Anterior cingulate cortex (tissue), 58 donors: ENCODE measurements at regions not wholly inside any gene's neighbourhood (a gene's known extent, or its start where the extent isn't known, plus 50 kb on each side); places are given as distances from the start of the nearest gene placed in this dataset.
"Not testable (repeated sequence)": the region's sequence is repeated elsewhere in the genome, so short reads cannot be mapped to it uniquely, and the experiment has no call there.

ENCODE experiments used
- DNase-seq, 58 donors: peaks; one replicate each; lab custom pipeline; 2025; lab: John Stamatoyannopoulos, UW

GRCh38 chr15:30688684-30689083 lies 62.8 kb downstream of the ARHGAP11B start:
- not testable (repeated sequence) for DNase-seq

GRCh38 chr15:30690153-30690552 lies 64.2 kb downstream of the ARHGAP11B start:
- DNase-seq = not testable (repeated sequence)

GRCh38 chr15:30695811-30696210 lies 69.9 kb downstream of the ARHGAP11B start:
- DNase-seq = not testable (repeated sequence)

- not testable (repeated sequence) for DNase-seq
Observed at GRCh38 chr15:30696439-30697314, 70.7 kb downstream of the ARHGAP11B start.

GRCh38 chr15:30697315-30697685 lies 71.4 kb downstream of the ARHGAP11B start:
- DNase-seq = not testable (repeated sequence)

- not testable (repeated sequence) for DNase-seq
Observed at GRCh38 chr15:30700006-30700597, 74.2 kb downstream of the ARHGAP11B start.

- not testable (repeated sequence) for DNase-seq
Observed at GRCh38 chr15:30707976-30708685, 82.2 kb downstream of the ARHGAP11B start.

- not testable (repeated sequence) for DNase-seq
Observed at GRCh38 chr15:30708809-30709208, 82.9 kb downstream of the ARHGAP11B start.

- DNase-seq = not testable (repeated sequence)
Observed at GRCh38 chr15:30718038-30718643, 92.2 kb downstream of the ARHGAP11B start.

- DNase-seq = not testable (repeated sequence)
Observed at GRCh38 chr15:30719363-30719762, 93.4 kb downstream of the ARHGAP11B start.

- not testable (repeated sequence) for DNase-seq
Observed at GRCh38 chr15:30720825-30721224, 94.9 kb downstream of the ARHGAP11B start.

- DNase-seq = not testable (repeated sequence)
Observed at GRCh38 chr15:30721529-30721928, 95.6 kb downstream of the ARHGAP11B start.

- not testable (repeated sequence) for DNase-seq
Observed at GRCh38 chr15:30723540-30724175, 97.7 kb downstream of the ARHGAP11B start.

- DNase-seq = not testable (repeated sequence)
Observed at GRCh38 chr15:30729880-30730590, 104.1 kb downstream of the ARHGAP11B start.

GRCh38 chr15:30730633-30731032 lies 104.7 kb downstream of the ARHGAP11B start:
- DNase-seq = not testable (repeated sequence)

GRCh38 chr15:30732100-30732499 lies 106.2 kb downstream of the ARHGAP11B start:
- DNase-seq = not testable (repeated sequence)

GRCh38 chr15:30735884-30736564 lies 110.1 kb downstream of the ARHGAP11B start:
- DNase-seq = not testable (repeated sequence)

- DNase-seq = not testable (repeated sequence)
Observed at GRCh38 chr15:30742796-30743195, 116.9 kb downstream of the ARHGAP11B start.

- not testable (repeated sequence) for DNase-seq
Observed at GRCh38 chr15:30749048-30749447, 123.1 kb downstream of the ARHGAP11B start.
